Liver (tissue), 8 donors: ENCODE measurements at regions not wholly inside any gene's neighbourhood (a gene's known extent, or its start where the extent isn't known, plus 50 kb on each side); places are given as distances from the start of the nearest gene placed in this dataset.

Source experiments
- DNase-seq: peaks from one replicate; pipeline ENCODE4 v3.0.0-alpha.2; 2017; ENCODE audit warnings: low spot score
- H3K27ac ChIP-seq, 2 donors: one replicate each; pipeline ENCODE4 v1.7.0; 2013; ENCODE audit warnings: inconsistent platforms in 2 of 2, low read length in 2 of 2, control low read depth in 1 of 2, low read depth in 1 of 2, mild to moderate bottlenecking in 1 of 2
- H3K27me3 ChIP-seq, 4 donors: one replicate each; pipeline versions ENCODE4 v1.6.1 to v1.7.0; 2013; ENCODE audit warnings: low read length in 3 of 4, inconsistent platforms in 1 of 4, mild to moderate bottlenecking in 1 of 4, moderate library complexity in 1 of 4; ENCODE audit not compliant: control insufficient read depth in 4 of 4, insufficient read depth in 4 of 4
- H3K36me3 ChIP-seq, 4 donors: one replicate each; pipeline versions ENCODE4 v1.6.1 to v1.7.0; 2013; ENCODE audit warnings: low read length in 3 of 4, mild to moderate bottlenecking in 3 of 4, low read depth in 1 of 4, moderate library complexity in 1 of 4; ENCODE audit not compliant: control insufficient read depth in 4 of 4, insufficient read depth in 3 of 4
- H3K4me1 ChIP-seq, 4 donors: one replicate each; pipeline versions ENCODE4 v1.6.1 to v1.7.0; 2013; ENCODE audit warnings: low read length in 3 of 4, mild to moderate bottlenecking in 3 of 4, moderate library complexity in 1 of 4; ENCODE audit not compliant: control insufficient read depth in 4 of 4, insufficient read depth in 4 of 4
- H3K4me3 ChIP-seq, 3 donors: one replicate each; pipeline versions ENCODE4 v1.6.1 to v1.7.0; 2013; ENCODE audit warnings: low read length in 3 of 3, control low read depth in 1 of 3, low read depth in 1 of 3, mild to moderate bottlenecking in 1 of 3
- H3K9ac ChIP-seq, 2 donors: one replicate each; pipeline ENCODE4 v1.7.0; 2013; ENCODE audit warnings: low read length in 2 of 2, mild to moderate bottlenecking in 2 of 2, moderate library complexity in 2 of 2, control low read depth in 1 of 2, low read depth in 1 of 2
- H3K9me3 ChIP-seq, 4 donors: one replicate each; pipeline versions ENCODE4 v1.6.1 to v1.7.0; 2013; ENCODE audit warnings: low read length in 3 of 4; ENCODE audit not compliant: control insufficient read depth in 4 of 4
- EGR1 ChIP-seq, 2 donors: IDR thresholded peaks; 2 replicates each; pipeline ENCODE4 v1.6.1; 2016 to 2018; ENCODE audit warnings: antibody characterized with exemption in 2 of 2, low read depth in 2 of 2
- FOXA1 ChIP-seq: IDR thresholded peaks from 2 replicates; pipeline ENCODE4 v1.6.1; 2016; ENCODE audit warnings: antibody characterized with exemption
- FOXA2 ChIP-seq: IDR thresholded peaks from 2 replicates; pipeline ENCODE4 v1.6.1; 2016; ENCODE audit warnings: antibody characterized with exemption
- GABPA ChIP-seq, 2 donors: IDR thresholded peaks in 1 of 2; conservative IDR thresholded peaks in 1 of 2; 2 replicates each; pipeline ENCODE4 v1.6.1; 2016; ENCODE audit warnings: antibody characterized with exemption in 2 of 2, mild to moderate bottlenecking in 1 of 2, moderate library complexity in 1 of 2
- HNF4A ChIP-seq, 2 donors: conservative IDR thresholded peaks; 2 replicates each; pipeline ENCODE4 v1.6.1; 2016; ENCODE audit warnings: antibody characterized with exemption in 2 of 2, mild to moderate bottlenecking in 2 of 2
- HNF4G ChIP-seq: IDR thresholded peaks from 2 replicates; pipeline ENCODE4 v1.6.1; 2016; ENCODE audit warnings: antibody characterized with exemption
- MAX ChIP-seq: IDR thresholded peaks from 2 replicates; pipeline ENCODE4 v1.6.1; 2016; ENCODE audit warnings: antibody characterized with exemption
- RAD21 ChIP-seq, 2 donors: IDR thresholded peaks; 2 replicates each; pipeline ENCODE4 v1.6.1; 2016; ENCODE audit warnings: antibody characterized with exemption in 2 of 2, mild to moderate bottlenecking in 2 of 2
- REST ChIP-seq: IDR thresholded peaks from 2 replicates; pipeline ENCODE4 v1.6.1; 2016; ENCODE audit warnings: antibody characterized with exemption, mild to moderate bottlenecking
- RXRA ChIP-seq, 2 donors: IDR thresholded peaks; 2 replicates each; pipeline ENCODE4 v1.6.1; 2017 to 2018; ENCODE audit warnings: antibody characterized with exemption in 2 of 2, mild to moderate bottlenecking in 1 of 2
- SP1 ChIP-seq: IDR thresholded peaks from 2 replicates; pipeline ENCODE4 v1.6.1; 2018; ENCODE audit warnings: antibody characterized with exemption, mild to moderate bottlenecking
- TAF1 ChIP-seq: conservative IDR thresholded peaks from 2 replicates; pipeline ENCODE4 v1.6.1; 2016; ENCODE audit warnings: antibody characterized with exemption, mild to moderate bottlenecking
- YY1 ChIP-seq: IDR thresholded peaks from 2 replicates; pipeline ENCODE4 v1.6.1; 2016; ENCODE audit warnings: antibody characterized with exemption, mild to moderate bottlenecking
- WGBS: extraction: QIAGEN DNeasy Blood & Tissue Kit; methylation state at CpG from one replicate; pipeline ENCODE4 v1.1.7; 2013; 5-methylcytosine and 5-hydroxymethylcytosine counted together
- TF ChIP-seq, protein P1 (sequence below): IDR thresholded peaks from 2 replicates; pipeline ENCODE4 v1.6.1; 2016; ENCODE audit warnings: antibody characterized with exemption
- TF ChIP-seq, protein P2 (sequence below): fragments of 150-350 bp; IDR thresholded peaks from 2 replicates; pipeline ENCODE4 v1.5.1; 2017; ENCODE audit warnings: improper control_type of control experiment, low read depth, low read length; ENCODE audit not compliant: missing input control
- TF ChIP-seq, protein P3 (sequence below): IDR thresholded peaks from 2 replicates; pipeline ENCODE4 v1.6.1; 2016; ENCODE audit warnings: antibody characterized with exemption
- donor health status: healthy.
- donor health status: healthy.
- donor health status: healthy.
- donor health status: healthy.
- donor health status: healthy.

DNA sequence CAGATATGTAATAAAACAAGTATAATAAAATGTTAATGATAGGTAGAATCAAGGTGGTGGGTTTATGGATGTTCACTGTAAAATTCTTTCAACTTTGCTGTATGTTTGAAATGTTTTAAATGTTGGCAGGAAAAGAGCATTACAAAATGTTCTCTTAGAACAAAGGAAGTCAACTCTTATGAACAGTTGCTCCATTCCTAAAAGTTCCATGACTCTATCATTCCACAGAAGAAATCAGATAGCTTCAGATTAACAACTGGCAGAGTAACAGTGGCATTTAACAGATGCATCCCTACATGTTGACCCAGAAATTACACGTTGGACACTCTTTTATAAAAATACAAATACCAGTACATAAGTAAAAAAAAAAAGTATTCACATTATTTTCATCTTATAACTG is 2023.7 kb downstream of the ARAP2 start (continued):
- TF ChIP-seq, protein P1, sequence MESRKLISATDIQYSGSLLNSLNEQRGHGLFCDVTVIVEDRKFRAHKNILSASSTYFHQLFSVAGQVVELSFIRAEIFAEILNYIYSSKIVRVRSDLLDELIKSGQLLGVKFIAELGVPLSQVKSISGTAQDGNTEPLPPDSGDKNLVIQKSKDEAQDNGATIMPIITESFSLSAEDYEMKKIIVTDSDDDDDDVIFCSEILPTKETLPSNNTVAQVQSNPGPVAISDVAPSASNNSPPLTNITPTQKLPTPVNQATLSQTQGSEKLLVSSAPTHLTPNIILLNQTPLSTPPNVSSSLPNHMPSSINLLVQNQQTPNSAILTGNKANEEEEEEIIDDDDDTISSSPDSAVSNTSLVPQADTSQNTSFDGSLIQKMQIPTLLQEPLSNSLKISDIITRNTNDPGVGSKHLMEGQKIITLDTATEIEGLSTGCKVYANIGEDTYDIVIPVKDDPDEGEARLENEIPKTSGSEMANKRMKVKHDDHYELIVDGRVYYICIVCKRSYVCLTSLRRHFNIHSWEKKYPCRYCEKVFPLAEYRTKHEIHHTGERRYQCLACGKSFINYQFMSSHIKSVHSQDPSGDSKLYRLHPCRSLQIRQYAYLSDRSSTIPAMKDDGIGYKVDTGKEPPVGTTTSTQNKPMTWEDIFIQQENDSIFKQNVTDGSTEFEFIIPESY, result no peak
- TF ChIP-seq FOXA1, result no peak
- no peak for TF ChIP-seq FOXA2
- no peak for TF ChIP-seq YY1
- no peak for TF ChIP-seq EGR1 (IDR thresholded peaks at IDR 0.05; ENCODE audit: low read depth in 2 of 2)

- Histone ChIP-seq H3K4me1 (no peaks in the 10 kb centered on the region), H3K9ac (no peak overlapping the region), H3K4me3 (no peak overlapping the region), H3K36me3 (no peaks in the 10 kb centered on the region), H3K27me3 (no peaks in the 10 kb centered on the region), H3K27ac (no peak overlapping the region), H3K9me3 (no peaks in the 10 kb centered on the region)
- DNase-seq, result no peak
- WGBS, result 75% methylated on average over 1 of the region's 1 CpG
- TF ChIP-seq, protein P2, sequence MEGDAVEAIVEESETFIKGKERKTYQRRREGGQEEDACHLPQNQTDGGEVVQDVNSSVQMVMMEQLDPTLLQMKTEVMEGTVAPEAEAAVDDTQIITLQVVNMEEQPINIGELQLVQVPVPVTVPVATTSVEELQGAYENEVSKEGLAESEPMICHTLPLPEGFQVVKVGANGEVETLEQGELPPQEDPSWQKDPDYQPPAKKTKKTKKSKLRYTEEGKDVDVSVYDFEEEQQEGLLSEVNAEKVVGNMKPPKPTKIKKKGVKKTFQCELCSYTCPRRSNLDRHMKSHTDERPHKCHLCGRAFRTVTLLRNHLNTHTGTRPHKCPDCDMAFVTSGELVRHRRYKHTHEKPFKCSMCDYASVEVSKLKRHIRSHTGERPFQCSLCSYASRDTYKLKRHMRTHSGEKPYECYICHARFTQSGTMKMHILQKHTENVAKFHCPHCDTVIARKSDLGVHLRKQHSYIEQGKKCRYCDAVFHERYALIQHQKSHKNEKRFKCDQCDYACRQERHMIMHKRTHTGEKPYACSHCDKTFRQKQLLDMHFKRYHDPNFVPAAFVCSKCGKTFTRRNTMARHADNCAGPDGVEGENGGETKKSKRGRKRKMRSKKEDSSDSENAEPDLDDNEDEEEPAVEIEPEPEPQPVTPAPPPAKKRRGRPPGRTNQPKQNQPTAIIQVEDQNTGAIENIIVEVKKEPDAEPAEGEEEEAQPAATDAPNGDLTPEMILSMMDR, result no peak
- TF ChIP-seq RAD21 (IDR thresholded peaks at IDR 0.05), result no peak
- TF ChIP-seq SP1, result no peak
- TF ChIP-seq TAF1, result no peak
- no peak for TF ChIP-seq MAX
- no peak for TF ChIP-seq REST
- no peak for TF ChIP-seq FOXA2
- no peak for TF ChIP-seq HNF4A (conservative IDR thresholded peaks at IDR 0.05)
- TF ChIP-seq, protein P3, sequence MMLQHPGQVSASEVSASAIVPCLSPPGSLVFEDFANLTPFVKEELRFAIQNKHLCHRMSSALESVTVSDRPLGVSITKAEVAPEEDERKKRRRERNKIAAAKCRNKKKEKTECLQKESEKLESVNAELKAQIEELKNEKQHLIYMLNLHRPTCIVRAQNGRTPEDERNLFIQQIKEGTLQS, result no peak
- no peak for TF ChIP-seq RXRA (IDR thresholded peaks at IDR 0.05)
- no peak for TF ChIP-seq HNF4G
- no peak for TF ChIP-seq FOXA1
- TF ChIP-seq, protein P1, result no peak
- TF ChIP-seq GABPA (IDR thresholded peaks at IDR 0.05 in 1 of 2, conservative IDR thresholded peaks at IDR 0.05 in 1 of 2), result no peak
Observed at GRCh38 chr4:34221986-34222385, 2022.3 kb downstream of the ARAP2 start.
